ENCODE measurements at regions not wholly inside any gene's neighbourhood (a gene's known extent, or its start where the extent isn't known, plus 50 kb on each side); places are given as distances from the start of the nearest gene placed in this dataset.

GRCh38 chr16:72427051-72427782 lies 255.3 kb upstream of the PMFBP1 start:
- peaks cover 2% of the 10 kb centered on the region; the same call in 1 of the 2 replicates for H3K9me3 ChIP-seq
- no peak overlapping the region for H3K4me3 ChIP-seq
- no peaks in the 10 kb centered on the region for H3K27me3 ChIP-seq
- no peak for DNase-seq
- H3K36me3 ChIP-seq, result no peaks in the 10 kb centered on the region

- Histone ChIP-seq H3K4me3 (no peak overlapping the region), H3K36me3 (no peaks in the 10 kb centered on the region), H3K27me3 (no peaks in the 10 kb centered on the region), H3K9me3 (peaks cover 7% of the 10 kb centered on the region; the same call in 1 of the 2 replicates)
- no peak for DNase-seq
These were observed 254.4 kb upstream of the PMFBP1 start for GRCh38 chr16:72426386-72426785.

DNA sequence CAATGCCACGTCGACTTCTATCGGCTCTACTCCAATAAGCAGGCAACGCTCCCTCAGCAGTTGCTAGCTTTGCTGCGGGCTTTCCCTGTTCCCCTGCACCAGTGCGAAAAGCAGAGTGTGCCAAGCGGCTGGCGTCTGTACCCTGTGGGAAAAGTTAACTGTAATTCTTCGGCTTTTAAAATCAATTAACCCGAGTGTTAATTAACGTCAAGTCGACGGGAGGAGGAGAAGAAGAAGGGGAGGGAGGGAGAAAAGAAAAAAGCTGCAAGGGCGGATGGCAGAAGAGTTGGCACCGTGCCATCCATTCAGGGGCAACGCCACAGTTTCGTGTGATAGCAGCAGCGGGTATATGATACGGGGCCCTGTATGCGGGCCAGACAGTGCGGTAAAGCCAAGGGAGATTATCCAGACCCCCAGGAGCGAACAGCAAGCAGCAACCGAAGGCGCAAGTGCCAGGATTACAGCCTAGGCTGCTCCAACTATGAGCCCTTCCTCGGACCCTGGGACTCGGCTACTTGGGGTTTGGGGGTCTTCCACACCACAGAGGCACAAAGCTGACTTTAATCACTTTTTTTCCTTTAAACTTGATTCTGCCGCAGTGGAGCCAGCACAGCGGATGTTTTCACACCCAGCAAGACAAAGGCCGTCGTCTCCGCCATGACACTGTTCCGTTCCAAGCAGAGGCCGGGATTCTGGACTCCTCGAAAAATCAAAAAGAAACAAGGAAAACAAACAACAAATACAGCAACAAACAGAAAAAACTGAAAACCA lies 253.8 kb upstream of the PMFBP1 start:
- Histone ChIP-seq H3K27me3 (no peaks in the 10 kb centered on the region), H3K36me3 (no peaks in the 10 kb centered on the region), H3K4me3 (no peak overlapping the region), H3K9me3 (peaks cover 7% of the 10 kb centered on the region; the same call in 1 of the 2 replicates)
- DNase-seq, result no peak

- no peaks in the 10 kb centered on the region for H3K27me3 ChIP-seq
These were observed 252.8 kb upstream of the PMFBP1 start for GRCh38 chr16:72424757-72425156.

DNA sequence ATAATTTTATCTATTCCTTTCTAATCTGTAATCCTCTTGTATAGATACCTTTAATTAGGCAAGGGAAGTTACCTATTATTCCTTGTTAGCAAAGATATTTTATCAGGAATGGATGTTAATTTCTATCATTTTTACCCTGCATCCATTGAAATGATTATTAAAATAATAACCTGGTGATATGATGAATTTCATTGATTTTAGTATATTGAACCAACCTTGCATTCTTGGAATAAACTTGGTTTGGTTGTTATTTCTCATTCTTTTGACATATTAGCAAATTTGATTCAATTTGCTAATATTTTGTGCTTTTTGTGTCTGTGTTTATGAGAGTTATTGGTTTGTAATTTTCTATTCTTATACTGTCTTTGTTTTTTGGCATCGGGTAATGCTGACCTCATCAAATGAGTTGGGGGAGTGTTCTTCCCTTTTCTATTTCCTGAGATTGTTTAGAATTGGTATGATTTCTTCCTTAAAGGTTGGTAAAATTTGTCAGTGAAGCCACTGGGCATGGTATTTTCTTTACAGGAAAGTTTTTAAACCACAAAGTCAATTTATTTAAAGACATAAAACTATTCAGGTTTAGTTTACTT lies 250.4 kb upstream of the PMFBP1 start:
- no peaks in the 10 kb centered on the region for H3K36me3 ChIP-seq
- H3K9me3 ChIP-seq, result peaks cover 7% of the 10 kb centered on the region; the same call in 1 of the 2 replicates
- H3K27me3 ChIP-seq, result no peaks in the 10 kb centered on the region
- no peak for DNase-seq
- H3K4me3 ChIP-seq, result no peak overlapping the region

More at GRCh38 chr16:72424757-72425156, 252.8 kb upstream of the PMFBP1 start:
- Histone ChIP-seq H3K4me3 (no peak overlapping the region), H3K36me3 (no peaks in the 10 kb centered on the region), H3K9me3 (peaks cover 7% of the 10 kb centered on the region; the same call in 1 of the 2 replicates)
- DNase-seq, result no peak

DNA sequence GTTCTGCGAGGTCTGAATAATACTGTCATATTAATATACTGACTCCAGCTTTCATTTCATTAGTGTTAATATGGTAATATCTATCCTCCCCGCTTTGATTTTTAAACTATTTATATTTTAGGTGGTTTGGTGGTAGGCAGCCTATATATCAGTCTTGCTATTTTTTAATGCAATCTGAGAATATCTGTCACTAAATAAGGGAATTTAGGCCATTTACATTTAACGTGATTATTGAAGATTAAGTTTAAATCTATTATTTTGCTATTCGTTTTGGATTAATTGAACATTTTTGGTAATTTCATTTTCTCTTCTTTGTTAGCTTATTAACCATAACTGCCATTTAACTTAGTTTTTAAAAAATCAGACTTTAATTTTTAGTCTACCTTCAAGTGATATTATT lies 247.7 kb upstream of the PMFBP1 start:
- Histone ChIP-seq H3K27me3 (no peaks in the 10 kb centered on the region), H3K4me3 (no peak overlapping the region), H3K9me3 (peaks cover 7% of the 10 kb centered on the region; the same call in 1 of the 2 replicates), H3K36me3 (no peaks in the 10 kb centered on the region)
- DNase-seq, result no peak

- Histone ChIP-seq H3K36me3 (no peaks in the 10 kb centered on the region), H3K9me3 (no peaks in the 10 kb centered on the region), H3K4me3 (no peak overlapping the region), H3K27me3 (no peaks in the 10 kb centered on the region)
- no peak for DNase-seq
These were observed 243.4 kb upstream of the PMFBP1 start for GRCh38 chr16:72415379-72415778.

DNA sequence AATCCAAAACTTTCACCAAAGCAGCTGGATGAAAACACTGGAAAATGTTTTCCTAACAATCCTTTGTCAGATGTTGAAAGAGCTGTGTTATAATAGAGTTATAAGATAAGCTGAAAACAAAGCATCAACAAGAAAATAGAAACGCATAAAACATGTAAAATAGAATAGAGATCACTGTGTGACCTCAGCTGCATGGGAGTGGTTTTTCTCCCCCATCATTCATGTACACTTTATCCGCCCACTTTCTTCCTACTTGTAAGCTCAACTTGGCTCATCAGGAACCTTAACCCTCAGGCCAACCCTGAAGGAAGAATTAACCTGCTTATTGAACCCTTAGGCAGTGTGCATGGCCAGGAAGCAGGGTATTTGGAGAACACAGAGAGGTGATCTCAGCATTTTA lies 238.5 kb upstream of the PMFBP1 start:
- Histone ChIP-seq H3K9me3 (no peaks in the 10 kb centered on the region), H3K36me3 (no peaks in the 10 kb centered on the region), H3K27me3 (no peaks in the 10 kb centered on the region), H3K4me3 (no peak overlapping the region)
- DNase-seq, result no peak

DNA sequence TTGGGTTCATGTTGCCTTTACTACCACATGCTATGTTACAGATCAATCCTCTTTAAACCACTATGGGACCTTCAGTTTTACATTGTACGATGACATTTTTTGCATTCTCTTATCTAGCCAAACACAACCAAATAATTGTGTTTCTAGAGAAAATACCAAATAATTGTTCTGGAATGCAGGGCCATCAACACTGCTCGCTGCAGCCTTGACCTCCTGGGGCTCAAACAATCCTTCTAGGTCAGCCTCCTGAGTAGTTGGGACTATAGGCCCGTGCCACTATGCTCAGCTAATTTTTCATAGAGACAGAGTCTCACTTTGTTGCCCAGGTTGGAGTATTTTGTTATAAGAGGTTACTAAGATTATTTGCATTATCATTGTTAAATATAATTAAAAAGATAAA lies 237.5 kb upstream of the PMFBP1 start:
- Histone ChIP-seq H3K36me3 (no peaks in the 10 kb centered on the region), H3K4me3 (no peak overlapping the region), H3K27me3 (no peaks in the 10 kb centered on the region), H3K9me3 (no peaks in the 10 kb centered on the region)
- no peak for DNase-seq

DNA sequence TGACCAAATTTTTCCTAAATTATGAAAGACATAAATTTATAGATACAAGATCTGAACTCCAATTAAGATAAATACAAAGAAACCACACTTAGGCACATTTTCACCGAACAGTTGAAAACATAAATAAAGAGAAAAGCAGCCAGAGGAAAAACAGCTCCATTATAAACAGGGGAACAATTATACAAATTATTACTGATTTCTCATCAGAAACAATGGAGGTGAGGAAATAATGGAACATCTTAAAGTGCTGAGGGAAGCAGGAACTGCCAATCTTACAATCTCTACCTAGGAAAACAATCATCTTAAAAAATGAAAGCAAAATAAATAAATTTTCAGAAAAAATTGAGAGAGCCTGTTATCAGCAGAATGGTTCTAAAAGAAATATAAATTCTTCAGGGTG lies 234.4 kb upstream of the PMFBP1 start:
- H3K36me3 ChIP-seq, result no peaks in the 10 kb centered on the region
- no peaks in the 10 kb centered on the region for H3K27me3 ChIP-seq
- H3K4me3 ChIP-seq, result no peak overlapping the region
- DNase-seq, result no peak
- no peaks in the 10 kb centered on the region for H3K9me3 ChIP-seq

DNA sequence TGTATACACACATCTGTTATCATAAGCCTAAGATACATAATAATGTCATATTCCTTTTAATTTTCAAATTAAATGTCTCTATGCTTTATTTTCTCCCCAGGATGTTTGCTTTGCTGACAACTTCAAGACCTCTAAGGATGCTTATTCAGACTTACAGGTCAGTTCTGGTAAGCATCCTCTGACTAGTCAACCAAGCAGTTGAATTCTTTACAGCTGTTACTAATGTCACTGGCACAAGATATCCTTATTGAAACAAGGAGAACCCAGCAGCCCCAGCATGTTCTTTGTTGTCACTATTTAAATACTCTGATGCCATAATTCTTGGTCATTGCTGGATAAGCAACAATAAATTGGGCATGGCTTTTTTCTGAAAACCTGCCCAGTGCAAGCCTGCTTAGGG lies 232.3 kb upstream of the PMFBP1 start:
- H3K4me3 ChIP-seq, result no peak overlapping the region
- no peak for DNase-seq
- H3K9me3 ChIP-seq, result no peaks in the 10 kb centered on the region
- H3K36me3 ChIP-seq, result no peaks in the 10 kb centered on the region
- no peaks in the 10 kb centered on the region for H3K27me3 ChIP-seq

DNA sequence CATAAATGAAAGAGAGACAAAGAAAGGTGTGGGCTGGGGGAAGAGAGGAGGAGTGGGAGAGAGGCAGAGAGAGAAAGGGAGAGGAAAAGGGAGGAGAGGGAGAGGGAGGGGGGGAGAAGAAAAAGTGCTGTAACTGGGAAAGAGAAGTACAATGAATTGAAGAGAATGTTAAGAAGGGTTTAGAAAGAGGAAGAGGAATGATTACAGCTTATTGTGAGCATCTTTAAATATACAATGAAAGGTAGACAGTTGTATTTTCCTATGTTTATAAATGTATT lies 229.1 kb upstream of the PMFBP1 start:
- Histone ChIP-seq H3K36me3 (no peaks in the 10 kb centered on the region), H3K27me3 (no peaks in the 10 kb centered on the region), H3K4me3 (no peak overlapping the region), H3K9me3 (no peaks in the 10 kb centered on the region)
- DNase-seq, result no peak

GRCh38 chr16:72400257-72401083 lies 228.5 kb upstream of the PMFBP1 start:
- no peak overlapping the region for H3K4me3 ChIP-seq
- DNase-seq, result no peak
- no peaks in the 10 kb centered on the region for H3K9me3 ChIP-seq
- no peaks in the 10 kb centered on the region for H3K36me3 ChIP-seq
- H3K27me3 ChIP-seq, result no peaks in the 10 kb centered on the region

- Histone ChIP-seq H3K9me3 (no peaks in the 10 kb centered on the region), H3K36me3 (no peaks in the 10 kb centered on the region), H3K4me3 (no peak overlapping the region), H3K27me3 (no peaks in the 10 kb centered on the region)
- no peak for DNase-seq
These were observed 227.9 kb upstream of the PMFBP1 start for GRCh38 chr16:72399811-72400210.

GRCh38 chr16:72397876-72398275 lies 225.9 kb upstream of the PMFBP1 start:
- no peak overlapping the region for H3K4me3 ChIP-seq
- no peaks in the 10 kb centered on the region for H3K27me3 ChIP-seq
- no peak for DNase-seq
- H3K36me3 ChIP-seq, result no peaks in the 10 kb centered on the region
- no peaks in the 10 kb centered on the region for H3K9me3 ChIP-seq

GRCh38 chr16:72394526-72394925 lies 222.6 kb upstream of the PMFBP1 start:
- Histone ChIP-seq H3K36me3 (no peaks in the 10 kb centered on the region), H3K27me3 (no peaks in the 10 kb centered on the region), H3K9me3 (no peaks in the 10 kb centered on the region), H3K4me3 (no peak overlapping the region)
- no peak for DNase-seq

GRCh38 chr16:72389791-72390190 lies 217.8 kb upstream of the PMFBP1 start:
- DNase-seq, result no peak
- Histone ChIP-seq H3K36me3 (no peaks in the 10 kb centered on the region), H3K4me3 (no peak overlapping the region), H3K9me3 (peaks cover 3% of the 10 kb centered on the region), H3K27me3 (no peaks in the 10 kb centered on the region)
